ENCODE measurements at regions not wholly inside any gene's neighbourhood (a gene's known extent, or its start where the extent isn't known, plus 50 kb on each side); places are given as distances from the start of the nearest gene placed in this dataset.
"Not testable (repeated sequence)": the region's sequence is repeated elsewhere in the genome, so short reads cannot be mapped to it uniquely, and the experiment has no call there.

GRCh38 chr2:200121931-200122330, 166.5 kb downstream of the MAIP1 start:
- Histone ChIP-seq H3K27ac (no peak overlapping the region), H3K36me3 (no peaks in the 10 kb centered on the region), H3K27me3 (replicated peaks; ENCODE audit: insufficient read depth) (no peaks in the 10 kb centered on the region), H3K4me3 (no peak overlapping the region), H3K9me3 (no peaks in the 10 kb centered on the region), H3K4me1 (replicated peaks) (no peaks in the 10 kb centered on the region)
- intact Hi-C loops (cut with DNase I) = no loop called here
- TF ChIP-seq POLR2A (IDR thresholded peaks at IDR 0.05) (no peak), CTCF (IDR thresholded peaks at IDR 0.05) (no peak), POLR2AphosphoS5 (IDR thresholded peaks at IDR 0.05) (no peak)
- DNase-seq (ENCODE audit: low spot score) = no peak

GRCh38 chr2:200122683-200123082, 167.3 kb downstream of the MAIP1 start:
- Histone ChIP-seq H3K4me3 (no peak overlapping the region), H3K9me3 (no peaks in the 10 kb centered on the region), H3K27me3 (replicated peaks; ENCODE audit: insufficient read depth) (no peaks in the 10 kb centered on the region), H3K36me3 (no peaks in the 10 kb centered on the region), H3K27ac (no peak overlapping the region), H3K4me1 (replicated peaks) (no peaks in the 10 kb centered on the region)
- intact Hi-C loops (cut with DNase I) = no loop called here
- DNase-seq (ENCODE audit: low spot score) = no peak
- no peak for TF ChIP-seq POLR2AphosphoS5 (IDR thresholded peaks at IDR 0.05)
- no peak for TF ChIP-seq CTCF (IDR thresholded peaks at IDR 0.05)
- TF ChIP-seq POLR2A (IDR thresholded peaks at IDR 0.05) = no peak

- 93% methylated on average over 10 of the region's 10 CpGs for WGBS
- H3K27me3 ChIP-seq (replicated peaks; ENCODE audit: insufficient read depth); H3K4me3 ChIP-seq; intact Hi-C loops (cut with DNase I); H3K36me3 ChIP-seq; H3K4me1 ChIP-seq (replicated peaks); DNase-seq (ENCODE audit: low spot score); H3K9me3 ChIP-seq; H3K27ac ChIP-seq: not testable (repeated sequence)
These were observed 169.4 kb downstream of the MAIP1 start for GRCh38 chr2:200124665-200125368.

- intact Hi-C loops (cut with DNase I) = no loop called here
- Histone ChIP-seq H3K9me3 (no peaks in the 10 kb centered on the region), H3K27ac (no peak overlapping the region), H3K27me3 (replicated peaks; ENCODE audit: insufficient read depth) (no peaks in the 10 kb centered on the region), H3K36me3 (no peaks in the 10 kb centered on the region), H3K4me3 (no peak overlapping the region), H3K4me1 (replicated peaks) (no peaks in the 10 kb centered on the region)
- WGBS = 86% methylated on average over 4 of the region's 4 CpGs
- DNase-seq (ENCODE audit: low spot score) = no peak
- TF ChIP-seq CTCF (IDR thresholded peaks at IDR 0.05) (no peak), POLR2AphosphoS5 (IDR thresholded peaks at IDR 0.05) (no peak), POLR2A (IDR thresholded peaks at IDR 0.05) (no peak)
These were observed 170.3 kb downstream of the MAIP1 start for GRCh38 chr2:200125444-200126284.

GRCh38 chr2:200126285-200126670, 170.9 kb downstream of the MAIP1 start:
- WGBS = 65% methylated on average over 2 of the region's 2 CpGs
- H3K36me3 ChIP-seq; intact Hi-C loops (cut with DNase I); DNase-seq (ENCODE audit: low spot score); H3K27ac ChIP-seq; H3K4me1 ChIP-seq (replicated peaks); H3K4me3 ChIP-seq; H3K9me3 ChIP-seq; H3K27me3 ChIP-seq (replicated peaks; ENCODE audit: insufficient read depth): not testable (repeated sequence)

GRCh38 chr2:200126680-200127079, 171.3 kb downstream of the MAIP1 start:
- H3K4me3 ChIP-seq; H3K36me3 ChIP-seq; H3K27ac ChIP-seq; H3K27me3 ChIP-seq (replicated peaks; ENCODE audit: insufficient read depth); H3K9me3 ChIP-seq; H3K4me1 ChIP-seq (replicated peaks); intact Hi-C loops (cut with DNase I); DNase-seq (ENCODE audit: low spot score): not testable (repeated sequence)
- WGBS = 97% methylated on average over 2 of the region's 2 CpGs
